Esophagus muscularis mucosa (tissue), 4 donors: ENCODE measurements at regions not wholly inside any gene's neighbourhood (a gene's known extent, or its start where the extent isn't known, plus 50 kb on each side); places are given as distances from the start of the nearest gene placed in this dataset.

Source experiments
- EP300 ChIP-seq: sonication (generic); formaldehyde crosslinking; IDR thresholded peaks from one replicate; pipeline ENCODE4 v1.6.1; 2017; ENCODE audit warnings: antibody characterized with exemption
- POLR2A ChIP-seq: fragments of 450-650 bp; IDR thresholded peaks from one replicate; pipeline ENCODE4 v1.6.1; 2017; ENCODE audit warnings: antibody characterized with exemption, moderate library complexity, mild to moderate bottlenecking, low read depth
- POLR2AphosphoS5 ChIP-seq, 2 donors: sonication (generic); formaldehyde crosslinking; IDR thresholded peaks; one replicate each; pipeline ENCODE4 v1.6.1; 2017; ENCODE audit warnings: antibody characterized with exemption in 2 of 2
- TF ChIP-seq, protein P1 (sequence below), 3 experiments: fragments of 200-600 bp in 2 of 3; fragments of 450-650 bp in 1 of 3; sonication (generic) in 2 of 3; IDR thresholded peaks; one replicate each; pipeline ENCODE4 v1.5.1; 2017 to 2019; ENCODE audit warnings: antibody characterized with exemption in 3 of 3, mild to moderate bottlenecking in 2 of 3, moderate library complexity in 1 of 3

DNA sequence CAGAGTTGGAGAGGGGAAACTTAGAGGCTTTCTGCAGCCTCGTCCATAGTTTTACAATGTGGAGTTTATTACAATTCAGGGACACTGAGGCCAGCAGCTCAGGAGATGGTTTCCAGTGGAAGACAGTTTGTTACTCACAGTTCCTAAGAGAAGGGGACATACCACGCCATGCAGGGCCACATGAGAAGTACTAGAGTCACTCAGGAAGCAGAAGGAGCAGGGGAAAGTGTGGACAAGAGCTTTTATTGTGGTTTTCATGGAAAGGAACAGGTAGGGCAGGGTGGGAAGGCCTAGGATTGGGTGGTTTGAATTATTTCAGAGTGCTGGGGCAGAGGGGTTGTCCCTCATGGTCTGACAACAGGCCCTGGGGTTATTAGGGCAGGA lies 292.1 kb upstream of the IGFBP3 start:
- no peak for TF ChIP-seq EP300
- TF ChIP-seq, protein P1, sequence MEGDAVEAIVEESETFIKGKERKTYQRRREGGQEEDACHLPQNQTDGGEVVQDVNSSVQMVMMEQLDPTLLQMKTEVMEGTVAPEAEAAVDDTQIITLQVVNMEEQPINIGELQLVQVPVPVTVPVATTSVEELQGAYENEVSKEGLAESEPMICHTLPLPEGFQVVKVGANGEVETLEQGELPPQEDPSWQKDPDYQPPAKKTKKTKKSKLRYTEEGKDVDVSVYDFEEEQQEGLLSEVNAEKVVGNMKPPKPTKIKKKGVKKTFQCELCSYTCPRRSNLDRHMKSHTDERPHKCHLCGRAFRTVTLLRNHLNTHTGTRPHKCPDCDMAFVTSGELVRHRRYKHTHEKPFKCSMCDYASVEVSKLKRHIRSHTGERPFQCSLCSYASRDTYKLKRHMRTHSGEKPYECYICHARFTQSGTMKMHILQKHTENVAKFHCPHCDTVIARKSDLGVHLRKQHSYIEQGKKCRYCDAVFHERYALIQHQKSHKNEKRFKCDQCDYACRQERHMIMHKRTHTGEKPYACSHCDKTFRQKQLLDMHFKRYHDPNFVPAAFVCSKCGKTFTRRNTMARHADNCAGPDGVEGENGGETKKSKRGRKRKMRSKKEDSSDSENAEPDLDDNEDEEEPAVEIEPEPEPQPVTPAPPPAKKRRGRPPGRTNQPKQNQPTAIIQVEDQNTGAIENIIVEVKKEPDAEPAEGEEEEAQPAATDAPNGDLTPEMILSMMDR (IDR thresholded peaks at IDR 0.05), result no peak
- no peak for TF ChIP-seq POLR2A
- no peak for TF ChIP-seq POLR2AphosphoS5 (IDR thresholded peaks at IDR 0.05)
